SU-DHL-6 (cell line): ENCODE measurements at regions not wholly inside any gene's neighbourhood (a gene's known extent, or its start where the extent isn't known, plus 50 kb on each side); places are given as distances from the start of the nearest gene placed in this dataset.

Source experiments
- CTCF ChIP-seq: fragments of 200-600 bp; sonication (generic); IDR thresholded peaks from one replicate; pipeline ENCODE4 v1.5.1; 2017; ENCODE audit warnings: antibody characterized with exemption, mild to moderate bottlenecking, low read length, moderate library complexity; ENCODE audit not compliant: insufficient read depth, poor library complexity, severe bottlenecking
- EZH2phosphoT487 ChIP-seq: fragments of 200-600 bp; sonication (generic), shearing (Covaris generic); conservative IDR thresholded peaks from 2 replicates; pipeline ENCODE4 v1.6.1; 2018; ENCODE audit warnings: mild to moderate bottlenecking, antibody characterized with exemption, low read length, moderate library complexity, mixed read lengths

GRCh38 chr6:27811451-27811772 is 100.8 kb downstream of the OR2B2 start:
- no peak for TF ChIP-seq CTCF
- no peak for TF ChIP-seq EZH2phosphoT487
